DLD1 (cell line): ENCODE measurements at regions not wholly inside any gene's neighbourhood (a gene's known extent, or its start where the extent isn't known, plus 50 kb on each side); places are given as distances from the start of the nearest gene placed in this dataset.

Source experiments
- in situ Hi-C: cut with HindIII; loops from 2 replicates; pipeline ENCODE4 v1.10.0; 2017; ENCODE audit warnings: low sequenced_read_pairs

DNA sequence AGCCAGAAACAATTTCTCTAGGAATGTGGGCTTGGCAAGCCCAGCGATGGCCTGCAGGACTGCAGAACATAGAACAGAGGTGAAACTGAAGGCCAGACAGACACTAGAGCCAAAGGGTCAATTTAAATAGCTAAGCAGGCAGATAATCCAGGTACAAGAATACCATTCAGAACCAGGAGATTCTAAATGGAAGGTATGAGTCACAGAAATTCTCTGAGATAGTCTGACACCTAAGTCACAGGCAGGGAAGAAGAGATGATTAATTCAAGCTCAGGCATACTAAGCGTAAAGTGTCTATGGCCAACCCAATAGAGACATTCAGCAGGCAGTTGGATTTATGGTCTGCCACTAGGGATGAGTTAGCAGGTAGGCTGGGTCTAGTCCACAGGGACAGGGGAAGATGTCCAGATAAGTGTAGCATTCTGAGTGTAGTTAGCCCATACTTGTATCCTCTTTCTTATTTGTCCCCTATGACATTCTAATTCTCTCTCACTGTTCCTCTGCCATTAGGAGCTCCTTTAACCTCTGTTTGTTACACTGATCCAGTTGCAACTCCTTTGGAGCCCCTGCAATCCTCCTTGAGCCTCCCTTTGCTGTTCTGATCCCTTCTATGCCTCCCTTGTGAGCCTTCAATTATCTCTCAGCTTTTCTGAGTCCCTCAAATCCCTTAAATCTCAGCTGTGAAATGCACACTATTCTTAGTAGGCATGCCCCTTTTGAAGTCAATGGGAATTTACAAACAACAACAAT is 383.8 kb downstream of the LMO4 start:
- in situ Hi-C loops = no loop called here

DNA sequence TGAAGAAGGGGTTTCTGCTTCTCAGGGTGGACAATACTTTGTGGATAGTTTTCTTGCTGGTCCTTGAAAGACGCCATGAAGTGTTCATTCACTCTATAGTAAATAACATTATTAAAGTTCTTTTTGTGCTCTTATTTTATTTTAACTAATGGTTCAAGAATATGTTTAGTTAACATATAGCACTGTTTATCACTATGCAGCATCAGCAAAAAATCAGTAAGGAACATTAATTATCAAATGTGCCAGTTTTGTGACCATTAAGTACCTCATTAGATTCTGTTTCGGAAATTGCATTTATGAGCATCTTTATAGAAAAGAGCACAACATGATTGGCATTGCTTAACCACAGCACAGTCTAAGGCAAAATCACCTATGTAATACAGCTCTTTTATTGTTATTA is 385.6 kb downstream of the LMO4 start:
- in situ Hi-C loops = no loop called here

DNA sequence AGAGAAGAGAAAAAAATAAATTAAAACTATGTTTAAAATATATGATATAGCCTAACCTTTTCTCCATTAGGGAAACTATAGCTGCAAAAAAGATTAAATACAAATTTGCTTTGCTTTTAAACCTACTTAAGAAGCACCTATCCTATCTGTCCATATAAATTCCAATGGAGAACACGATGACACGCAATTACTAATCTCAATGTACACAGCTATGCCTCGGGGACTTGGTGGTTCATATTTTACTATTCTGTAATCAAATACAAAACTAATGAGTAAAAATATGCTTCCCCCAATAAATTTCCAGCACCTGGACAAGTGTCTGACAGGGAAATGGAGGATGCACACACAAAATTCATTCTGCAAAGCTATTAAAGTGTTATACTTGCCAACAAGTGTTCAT is 386.4 kb downstream of the LMO4 start:
- in situ Hi-C loops = no loop called here

DNA sequence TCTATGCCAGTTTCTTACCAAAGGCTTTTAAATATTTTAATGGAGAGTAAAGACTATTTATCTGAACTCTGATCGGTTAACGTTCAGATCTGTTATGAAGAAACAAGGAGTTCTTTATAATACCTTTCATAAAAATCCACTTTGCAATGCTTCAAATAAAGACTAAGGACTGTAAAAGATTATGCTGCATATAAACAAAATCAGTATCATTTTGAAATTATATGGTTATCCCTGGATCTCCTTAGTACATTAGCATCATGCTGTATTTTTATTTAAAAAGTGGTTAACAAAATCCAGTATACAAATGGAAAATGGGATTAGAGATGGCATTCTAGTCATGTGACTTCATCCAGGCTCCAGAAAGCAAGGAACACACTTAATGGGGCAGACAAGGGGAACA is 386.8 kb downstream of the LMO4 start:
- in situ Hi-C loops = no loop called here

DNA sequence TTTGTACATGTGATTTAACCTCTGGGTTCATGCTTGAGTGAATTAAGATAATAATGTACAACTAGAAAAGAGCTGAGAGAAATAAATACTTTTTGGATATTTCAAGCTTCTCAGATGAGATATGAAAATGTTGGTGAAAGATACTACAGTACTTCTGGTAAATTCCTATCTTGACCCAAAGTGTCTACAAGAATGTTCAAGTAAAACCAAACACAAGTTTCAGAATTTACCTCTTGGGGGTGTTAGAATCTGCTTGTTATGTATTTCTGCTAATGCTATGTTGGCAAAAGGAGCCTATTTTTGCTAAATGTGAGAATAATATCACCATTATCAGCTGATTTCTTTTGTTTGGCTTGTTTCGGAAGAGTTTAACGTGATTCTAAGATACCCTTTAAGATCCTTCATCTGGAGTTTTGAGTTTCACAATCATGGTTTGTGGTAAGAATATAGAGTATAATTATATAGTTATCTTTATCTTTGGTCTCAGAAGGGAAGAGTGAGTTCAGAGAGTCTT is 388.5 kb downstream of the LMO4 start:
- in situ Hi-C loops = no loop called here

DNA sequence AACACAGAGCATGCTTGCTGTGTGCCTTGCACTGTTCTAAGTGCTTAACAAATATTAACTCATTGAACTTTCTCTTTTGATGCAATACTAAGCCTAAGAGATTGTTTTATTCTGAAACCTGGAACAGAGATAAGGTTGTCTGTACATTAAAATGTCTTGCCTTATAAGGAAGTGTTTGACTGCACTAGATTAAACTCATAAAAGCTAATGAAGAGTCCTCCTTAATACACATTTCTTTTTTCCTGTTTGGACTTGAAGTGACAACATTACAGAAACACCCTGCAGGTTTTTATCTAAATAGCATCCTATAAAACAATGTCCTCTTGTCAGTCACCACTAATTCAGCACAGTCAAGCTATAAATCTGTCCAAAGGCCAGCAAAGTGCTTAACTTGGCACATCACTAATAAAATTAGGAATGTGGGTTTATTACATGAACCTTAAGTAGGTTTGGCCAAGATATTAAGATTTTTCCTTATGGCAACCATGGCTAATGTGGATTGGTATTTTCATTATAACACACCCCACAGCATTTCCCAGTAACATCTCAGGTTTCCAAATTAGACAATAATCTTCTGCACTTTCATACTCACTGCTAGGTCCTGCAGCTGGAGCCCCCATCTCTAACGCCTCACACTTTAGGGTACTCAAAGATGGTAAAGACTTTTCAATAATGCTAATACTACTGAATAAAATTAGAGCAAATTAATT is 389.7 kb downstream of the LMO4 start:
- in situ Hi-C loops = no loop called here

DNA sequence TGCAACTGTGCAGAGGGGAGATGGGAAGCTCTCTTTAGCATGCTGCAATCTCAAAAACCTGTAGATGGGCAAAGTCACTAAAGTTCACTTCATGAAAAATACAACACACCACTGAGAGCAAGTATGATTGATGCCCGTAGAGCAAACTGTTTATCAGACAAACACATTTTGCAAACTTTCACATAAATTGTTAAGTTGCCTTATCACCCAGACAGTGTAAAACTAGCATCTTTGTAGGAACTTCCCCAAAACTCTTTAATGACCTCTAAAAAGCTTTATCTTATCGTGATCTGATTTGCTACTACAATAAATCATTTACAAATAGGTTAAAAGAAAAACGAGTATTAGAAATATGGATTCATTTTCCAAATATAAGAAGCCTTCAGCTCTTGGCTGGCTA is 391.0 kb downstream of the LMO4 start:
- in situ Hi-C loops = no loop called here

DNA sequence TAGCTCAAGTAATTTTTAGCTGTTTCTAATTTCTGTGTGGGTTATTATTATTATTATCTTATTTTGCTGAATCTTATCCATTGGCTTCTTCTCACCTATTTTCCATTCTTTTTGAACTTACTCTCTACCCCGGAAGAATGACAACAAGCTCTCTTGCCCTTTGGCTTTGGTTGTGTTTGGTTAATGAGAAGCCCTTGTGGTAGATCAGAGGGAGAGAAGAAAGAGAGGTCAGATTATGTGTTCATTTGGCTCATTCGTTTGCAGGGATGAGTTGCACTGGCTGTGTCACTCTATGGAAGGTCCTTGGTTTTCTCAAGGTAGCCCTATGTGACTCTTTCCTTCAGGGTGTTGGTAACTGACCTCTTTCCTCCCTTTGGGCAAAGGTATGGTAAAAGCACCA is 391.9 kb downstream of the LMO4 start:
- in situ Hi-C loops = no loop called here

DNA sequence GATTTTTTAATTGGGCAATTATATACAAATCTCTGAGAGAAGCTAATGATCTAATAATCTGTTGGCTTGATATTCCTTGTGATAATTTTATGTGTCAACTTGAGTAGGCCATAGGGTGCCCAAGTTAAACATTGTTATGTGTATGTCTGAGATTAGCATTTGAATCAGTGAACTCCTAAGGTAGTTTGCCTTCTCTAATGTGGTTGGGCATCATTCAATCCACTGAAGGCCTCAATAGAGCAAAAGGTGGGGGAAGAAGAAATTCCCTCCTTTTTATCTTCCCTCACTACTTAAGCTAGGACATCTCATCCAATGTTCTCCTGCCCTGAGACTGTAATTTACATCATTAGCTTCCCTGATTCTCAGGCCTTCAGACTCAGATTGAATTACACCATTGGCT is 394.5 kb downstream of the LMO4 start:
- in situ Hi-C loops = no loop called here

DNA sequence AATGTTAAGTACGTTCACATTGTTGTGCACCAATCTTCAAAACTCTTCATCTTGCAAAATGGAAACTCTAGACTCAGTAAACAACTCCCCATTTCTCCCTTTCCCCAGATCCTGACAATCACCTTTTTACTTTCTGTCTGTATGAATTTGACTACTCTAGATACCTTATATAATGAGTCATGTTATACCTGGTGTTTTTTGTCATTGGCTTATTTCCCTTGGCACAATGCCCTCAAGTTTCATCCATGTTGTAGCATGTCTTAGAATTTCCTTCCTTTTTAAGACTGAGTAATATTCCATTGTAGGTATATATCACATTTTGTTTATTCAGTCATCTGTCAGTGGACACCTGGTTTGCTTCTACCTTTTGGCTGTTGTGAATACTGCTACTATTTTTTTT is 399.5 kb downstream of the LMO4 start:
- in situ Hi-C loops = no loop called here

DNA sequence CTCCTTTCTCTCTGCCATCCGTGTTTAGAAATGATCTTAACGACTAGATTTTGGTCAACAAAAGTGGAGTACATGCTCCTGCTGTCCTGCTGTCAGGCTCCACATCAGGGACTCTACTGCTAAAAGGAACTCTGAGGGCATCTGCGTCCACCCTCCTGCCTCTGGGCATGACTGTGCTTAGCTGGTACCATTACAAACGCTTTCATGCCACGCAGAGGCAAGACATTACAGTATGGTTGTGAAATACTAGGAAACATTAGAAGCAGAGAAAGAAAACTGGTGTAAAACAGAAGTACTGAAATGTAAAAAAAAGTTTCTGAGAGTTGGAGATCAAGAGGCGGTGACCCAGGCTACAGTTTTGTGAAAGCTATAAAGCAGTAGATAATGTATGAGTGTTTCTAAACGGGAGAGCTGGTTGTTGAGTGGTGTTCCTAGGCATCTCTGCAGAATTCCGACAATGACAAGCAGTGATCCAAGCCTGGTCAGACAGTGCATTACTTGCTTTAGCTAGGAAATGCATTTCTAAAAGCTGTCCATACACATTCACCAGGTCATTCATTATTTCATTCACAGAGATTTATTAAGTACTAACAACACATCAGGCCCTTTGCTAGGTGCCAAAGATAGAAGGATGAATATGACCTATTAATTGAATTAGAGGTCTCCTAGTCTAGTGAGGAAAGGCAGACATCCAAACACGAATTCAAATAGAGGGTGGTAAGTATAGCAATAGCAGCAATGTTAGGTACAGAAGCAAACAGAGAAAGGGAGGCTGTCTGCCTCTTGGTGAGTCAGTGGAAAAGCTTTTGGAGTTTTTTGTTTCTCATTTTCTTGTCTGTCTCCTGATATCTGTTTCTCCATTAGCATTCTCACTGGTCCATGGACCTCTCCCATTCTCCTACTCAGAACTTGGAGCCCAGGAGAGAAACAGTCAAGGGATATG is 401.9 kb downstream of the LMO4 start:
- in situ Hi-C loops = no loop called here

DNA sequence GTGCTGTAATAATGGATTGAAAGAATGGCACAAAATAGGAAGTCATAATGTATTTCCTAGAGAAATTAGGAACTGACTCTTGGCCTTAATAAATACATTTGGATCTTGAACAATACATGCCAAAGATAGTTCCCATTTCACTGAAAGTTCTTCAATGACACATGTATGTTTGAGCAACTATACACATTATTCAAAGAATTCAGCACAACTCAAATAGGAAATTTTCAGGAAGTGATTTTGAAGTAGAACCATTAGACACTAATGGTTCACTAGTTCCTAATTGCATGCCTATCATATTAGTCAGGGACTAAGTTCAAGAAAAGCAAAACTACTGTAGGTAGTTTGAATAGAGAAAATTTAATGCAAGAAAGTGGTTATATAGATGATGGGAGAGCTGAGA is 404.7 kb downstream of the LMO4 start:
- in situ Hi-C loops = no loop called here

DNA sequence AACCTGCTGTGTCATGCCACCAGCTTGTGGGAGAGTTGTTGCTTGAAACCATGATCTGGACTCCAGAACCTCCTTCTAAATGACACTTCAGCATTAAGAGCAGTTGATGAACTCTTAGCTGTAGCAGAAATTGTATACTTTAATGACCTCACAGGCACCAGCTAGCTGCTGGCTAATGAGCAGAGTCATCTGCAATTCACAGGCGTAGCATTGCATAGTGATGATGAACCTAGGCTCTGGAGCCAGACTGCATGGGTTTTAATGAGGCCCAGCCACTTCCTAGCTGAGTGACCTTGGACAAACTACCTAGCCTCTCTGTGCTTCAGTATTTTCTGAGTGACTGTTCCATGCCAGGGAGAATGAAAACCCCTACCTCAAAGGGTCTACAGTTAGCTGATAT is 407.1 kb downstream of the LMO4 start:
- in situ Hi-C loops = no loop called here

DNA sequence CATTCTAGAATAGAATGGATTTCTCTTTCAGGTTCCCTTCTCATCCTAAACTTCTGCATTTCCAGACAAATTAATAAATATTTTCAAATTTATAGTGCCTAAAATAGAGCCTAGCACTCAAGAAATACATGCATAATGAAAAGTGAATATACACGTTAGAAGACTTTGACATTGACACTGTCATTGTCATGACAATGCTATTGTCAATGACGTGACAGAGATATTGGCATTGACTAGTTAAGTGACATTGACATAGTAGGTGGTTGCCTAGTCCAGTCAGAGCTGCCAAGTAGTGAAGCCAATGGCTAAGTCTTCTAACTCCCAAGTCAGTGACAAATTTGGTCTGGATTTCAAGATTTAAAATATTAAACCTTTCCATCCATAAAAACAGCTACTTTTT is 410.5 kb downstream of the LMO4 start:
- in situ Hi-C loops = no loop called here

DNA sequence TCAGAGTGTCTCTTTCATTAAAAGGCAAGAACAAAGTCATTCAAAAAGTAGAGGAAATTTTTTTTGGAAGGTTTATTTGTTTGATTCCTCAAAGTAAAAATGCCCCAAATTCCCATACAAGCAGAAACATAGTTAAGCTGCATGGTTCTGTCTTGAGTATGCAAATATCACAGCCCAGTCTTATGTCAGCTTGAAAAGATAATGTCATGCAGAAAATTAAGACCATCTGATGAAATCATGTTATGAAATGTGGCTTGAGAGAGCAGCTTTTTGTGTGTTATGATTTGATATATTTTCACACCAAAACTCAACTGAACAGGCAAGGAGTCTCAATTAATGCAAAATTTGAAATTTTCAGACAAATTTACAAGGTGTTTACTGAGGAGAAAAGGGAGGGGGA is 411.0 kb downstream of the LMO4 start:
- in situ Hi-C loops = no loop called here

DNA sequence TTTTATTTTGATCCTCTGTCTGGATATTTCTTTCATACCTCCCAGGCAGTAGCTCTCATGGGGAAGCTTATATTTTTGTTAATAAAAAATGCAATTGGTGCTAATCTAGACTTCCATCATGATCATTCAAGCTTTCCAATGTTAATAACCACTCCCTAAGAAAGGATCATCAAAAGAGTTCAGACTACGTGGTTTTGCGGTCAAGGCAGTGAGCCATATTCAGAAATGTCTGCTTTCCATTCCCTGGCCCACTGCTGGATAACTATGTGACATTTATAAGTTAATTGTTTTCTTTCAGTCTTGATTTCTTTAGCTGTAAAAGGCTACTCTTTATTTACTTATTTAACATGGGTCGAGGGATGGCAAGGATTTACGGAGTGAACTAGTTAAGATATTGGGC is 414.6 kb downstream of the LMO4 start:
- in situ Hi-C loops = no loop called here

DNA sequence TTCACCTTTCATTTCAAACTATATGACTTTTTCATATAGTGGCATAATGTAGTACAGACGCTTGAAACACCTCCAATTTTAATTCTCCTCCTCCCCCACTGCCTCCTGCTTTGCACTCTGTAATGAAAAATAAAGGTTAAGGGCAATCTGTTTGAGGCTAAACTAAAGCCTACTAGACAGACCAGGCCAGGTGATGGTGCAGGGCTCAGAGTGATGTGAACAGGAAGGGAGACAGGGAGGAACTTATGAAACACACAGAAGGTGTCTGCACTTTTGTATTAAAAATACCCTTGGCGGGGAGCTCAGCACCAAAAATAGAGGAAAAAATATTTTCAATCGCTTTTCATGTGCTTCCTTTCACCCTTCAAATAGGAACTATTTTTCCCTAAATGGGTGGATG is 415.4 kb downstream of the LMO4 start:
- in situ Hi-C loops = no loop called here

DNA sequence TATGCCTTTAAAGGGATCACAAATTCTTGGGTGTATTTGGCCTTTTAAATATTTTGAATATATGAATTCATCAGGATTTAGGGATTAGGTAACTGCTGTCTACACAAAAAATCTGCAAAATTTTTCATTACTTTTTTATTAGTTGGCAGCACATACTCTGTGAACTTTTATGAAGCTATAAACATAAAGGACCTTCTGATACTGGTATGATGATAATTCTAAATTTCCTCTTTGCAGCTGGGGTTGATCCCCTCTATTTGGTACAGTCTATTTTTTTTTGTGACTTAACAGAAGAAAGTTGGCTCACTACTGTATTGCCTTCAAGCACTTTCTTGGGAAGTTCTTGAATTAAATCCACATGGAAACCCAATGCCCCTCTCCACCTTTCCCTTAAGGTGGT is 416.1 kb downstream of the LMO4 start:
- in situ Hi-C loops = no loop called here

DNA sequence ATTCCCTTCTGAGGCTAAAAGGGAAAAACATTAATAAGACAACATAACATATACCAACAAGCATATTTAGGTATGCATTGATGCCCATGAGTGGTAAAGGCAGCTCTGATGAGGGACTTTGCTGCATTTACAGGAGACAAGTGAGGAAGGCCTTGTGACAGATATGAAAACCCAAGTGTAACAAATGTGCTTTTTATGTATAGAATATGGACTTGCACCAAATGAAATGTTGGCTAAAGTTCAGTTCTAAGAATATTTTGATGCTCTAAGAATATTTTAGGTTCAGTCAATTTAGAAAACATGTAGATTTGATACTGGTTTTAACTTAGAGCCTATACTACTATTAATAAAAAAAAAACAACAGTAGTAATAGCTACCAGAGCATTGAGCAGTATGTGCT is 424.7 kb downstream of the LMO4 start:
- in situ Hi-C loops = no loop called here

DNA sequence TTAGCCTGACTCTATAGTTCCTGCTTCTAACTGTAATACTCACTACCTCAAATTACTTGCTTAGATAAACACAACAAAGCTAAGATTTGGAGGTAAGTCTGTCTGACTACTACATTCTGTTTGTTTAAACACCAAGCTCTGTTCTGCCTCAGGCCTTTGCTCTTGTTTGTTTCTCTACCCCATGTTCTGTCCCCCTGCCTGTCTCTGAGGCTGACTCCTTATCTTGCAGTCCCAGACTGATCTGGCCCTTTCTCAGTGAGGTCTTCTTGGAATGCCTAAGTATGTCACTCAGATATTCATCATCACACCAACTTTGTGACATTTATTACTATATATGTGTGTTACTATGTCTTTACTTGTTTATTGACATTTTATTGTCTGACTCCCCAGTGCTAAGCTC is 425.5 kb downstream of the LMO4 start:
- in situ Hi-C loops = no loop called here

DNA sequence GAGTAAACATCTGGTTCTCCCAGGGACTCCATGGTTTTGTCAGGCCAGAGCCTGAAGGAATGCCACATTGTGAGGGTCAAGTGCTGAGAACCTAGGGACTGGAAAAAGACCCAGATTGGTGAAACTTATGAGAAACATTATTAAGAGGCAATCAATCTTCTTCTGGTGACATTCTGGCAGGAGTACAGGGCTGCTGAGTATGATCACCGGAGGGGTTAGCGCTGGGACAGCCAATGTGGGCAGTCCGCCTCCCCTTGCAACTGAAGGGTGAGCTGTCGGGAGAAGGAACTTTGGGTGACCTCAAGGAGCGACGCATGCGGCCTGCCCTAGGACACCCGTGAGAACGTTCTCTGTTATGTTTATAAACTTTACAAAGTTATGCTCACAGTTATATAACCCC is 429.0 kb downstream of the LMO4 start:
- in situ Hi-C loops = no loop called here
